NB4 (cell line): ENCODE measurements at regions not wholly inside any gene's neighbourhood (a gene's known extent, or its start where the extent isn't known, plus 50 kb on each side); places are given as distances from the start of the nearest gene placed in this dataset.

ENCODE experiments used
- DNase-seq: peaks from one replicate; pipeline ENCODE4 v3.0.0; 2010; ENCODE audit warnings: low read depth
- H3K4me3 ChIP-seq: one replicate; pipeline ENCODE4 v1.5.1; 2011; ENCODE audit warnings: mild to moderate bottlenecking, low read depth, low read length, moderate library complexity
- MYC ChIP-seq: IDR thresholded peaks from 2 replicates; pipeline ENCODE4 v1.6.1; 2011; ENCODE audit warnings: low read depth, low read length
- POLR2A ChIP-seq: IDR thresholded peaks from 2 replicates; pipeline ENCODE4 v1.6.1; 2011; ENCODE audit warnings: mild to moderate bottlenecking; ENCODE audit not compliant: insufficient read length; ENCODE audit errors: extremely low read depth
- TF ChIP-seq, protein P1 (sequence below): IDR thresholded peaks from 2 replicates; pipeline ENCODE4 v1.6.1; 2011; ENCODE audit warnings: low read depth, low read length
- TF ChIP-seq, protein P2 (sequence below): IDR thresholded peaks from one replicate; pipeline ENCODE4 v1.5.1; 2012; ENCODE audit warnings: low read depth, low read length

DNA sequence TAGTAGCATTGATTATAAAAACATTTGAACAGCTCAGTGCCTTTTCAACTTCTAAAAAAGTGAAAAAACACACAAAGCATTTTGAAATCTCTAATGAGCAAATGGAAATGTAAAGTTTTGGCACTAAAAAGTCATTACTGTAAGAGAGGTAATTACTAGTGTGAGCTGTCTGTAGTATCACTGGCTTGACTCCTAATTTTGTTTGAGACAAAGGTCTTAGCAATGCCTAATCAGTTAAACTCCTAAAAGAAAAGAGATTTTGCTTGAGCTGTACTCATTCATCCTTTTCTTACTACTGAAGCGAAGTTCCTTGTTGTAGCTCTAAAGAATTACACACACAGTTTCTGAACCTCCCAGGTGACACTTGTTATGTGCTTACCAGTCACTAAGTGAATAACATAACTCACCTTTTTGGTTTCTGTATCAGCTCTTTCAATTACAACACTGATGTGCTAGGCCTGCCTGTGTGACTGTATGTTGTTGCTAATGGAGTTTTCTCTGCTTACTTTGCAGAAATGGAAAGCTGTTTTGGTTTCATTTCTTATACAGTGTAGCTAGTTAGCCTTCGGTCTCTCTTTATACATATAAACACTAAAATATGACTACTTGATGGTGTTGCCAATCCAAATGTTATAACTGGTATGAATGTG, 924.4 kb upstream of the TENM4 start:
- no peak for DNase-seq
- TF ChIP-seq, protein P1, sequence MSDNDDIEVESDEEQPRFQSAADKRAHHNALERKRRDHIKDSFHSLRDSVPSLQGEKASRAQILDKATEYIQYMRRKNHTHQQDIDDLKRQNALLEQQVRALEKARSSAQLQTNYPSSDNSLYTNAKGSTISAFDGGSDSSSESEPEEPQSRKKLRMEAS: no peak
- TF ChIP-seq, protein P2, sequence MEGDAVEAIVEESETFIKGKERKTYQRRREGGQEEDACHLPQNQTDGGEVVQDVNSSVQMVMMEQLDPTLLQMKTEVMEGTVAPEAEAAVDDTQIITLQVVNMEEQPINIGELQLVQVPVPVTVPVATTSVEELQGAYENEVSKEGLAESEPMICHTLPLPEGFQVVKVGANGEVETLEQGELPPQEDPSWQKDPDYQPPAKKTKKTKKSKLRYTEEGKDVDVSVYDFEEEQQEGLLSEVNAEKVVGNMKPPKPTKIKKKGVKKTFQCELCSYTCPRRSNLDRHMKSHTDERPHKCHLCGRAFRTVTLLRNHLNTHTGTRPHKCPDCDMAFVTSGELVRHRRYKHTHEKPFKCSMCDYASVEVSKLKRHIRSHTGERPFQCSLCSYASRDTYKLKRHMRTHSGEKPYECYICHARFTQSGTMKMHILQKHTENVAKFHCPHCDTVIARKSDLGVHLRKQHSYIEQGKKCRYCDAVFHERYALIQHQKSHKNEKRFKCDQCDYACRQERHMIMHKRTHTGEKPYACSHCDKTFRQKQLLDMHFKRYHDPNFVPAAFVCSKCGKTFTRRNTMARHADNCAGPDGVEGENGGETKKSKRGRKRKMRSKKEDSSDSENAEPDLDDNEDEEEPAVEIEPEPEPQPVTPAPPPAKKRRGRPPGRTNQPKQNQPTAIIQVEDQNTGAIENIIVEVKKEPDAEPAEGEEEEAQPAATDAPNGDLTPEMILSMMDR: no peak
- TF ChIP-seq POLR2A: no peak
- no peak for TF ChIP-seq MYC
- H3K4me3 ChIP-seq: no peak overlapping the region

DNA sequence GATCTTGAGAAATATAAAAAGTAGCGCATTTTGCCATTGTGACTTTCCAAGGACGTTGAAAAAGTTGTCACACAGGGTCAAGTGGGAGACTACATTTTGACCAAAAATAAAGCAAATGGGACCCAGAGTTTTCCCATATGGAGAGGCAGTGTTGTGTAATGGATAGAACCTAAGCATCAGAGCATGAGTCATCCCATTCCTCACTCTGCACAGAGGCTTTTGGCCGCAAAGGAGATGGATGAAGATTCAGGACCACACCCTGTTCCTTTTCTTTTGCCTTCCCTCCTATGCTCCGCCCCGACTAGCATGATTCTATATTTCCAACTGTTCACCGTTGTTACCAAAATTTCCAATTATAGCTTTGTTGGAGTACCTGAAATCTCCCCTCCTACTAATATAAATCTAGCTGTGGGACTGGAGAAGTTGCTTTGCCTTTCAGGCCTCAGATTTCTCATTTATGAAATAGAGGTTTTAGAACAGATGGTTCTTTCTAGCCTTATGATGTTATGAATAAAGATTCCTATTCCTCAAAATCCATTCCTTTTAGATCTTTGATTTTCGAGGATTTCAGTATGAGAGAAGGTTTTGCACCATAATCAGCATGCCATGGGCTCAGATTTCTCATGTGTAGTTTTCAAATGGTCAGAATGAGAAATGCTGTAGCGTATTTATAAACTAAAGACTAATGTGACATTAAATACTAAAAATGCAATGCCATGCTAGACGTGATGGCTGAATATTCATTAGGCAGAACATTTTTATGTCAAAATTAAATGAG, 921.9 kb upstream of the TENM4 start:
- DNase-seq: no peak
- H3K4me3 ChIP-seq: no peak overlapping the region
- TF ChIP-seq, protein P2: no peak
- TF ChIP-seq, protein P1: no peak
- TF ChIP-seq POLR2A (no peak), MYC (no peak)

DNA sequence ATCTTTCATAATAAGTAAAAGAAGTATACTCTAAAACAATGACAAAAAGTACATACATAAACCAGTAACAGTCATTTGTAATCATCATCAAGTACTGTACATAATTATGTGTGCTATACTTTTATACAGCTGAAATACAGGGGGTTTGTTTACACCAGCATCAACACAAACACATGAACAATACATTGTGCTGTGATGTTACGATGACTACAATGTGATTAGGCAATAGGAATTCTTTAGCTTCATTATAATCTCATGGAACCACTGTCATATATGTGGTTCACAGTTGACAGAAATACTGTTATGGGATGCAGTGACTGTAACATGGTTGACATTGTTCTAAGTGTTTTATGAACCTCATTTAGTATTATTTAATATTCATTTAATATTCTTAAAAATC, 914.4 kb upstream of the TENM4 start:
- DNase-seq: no peak
- no peak overlapping the region for H3K4me3 ChIP-seq
- no peak for TF ChIP-seq POLR2A
- TF ChIP-seq, protein P2: no peak
- TF ChIP-seq, protein P1: no peak
- TF ChIP-seq MYC: no peak

DNA sequence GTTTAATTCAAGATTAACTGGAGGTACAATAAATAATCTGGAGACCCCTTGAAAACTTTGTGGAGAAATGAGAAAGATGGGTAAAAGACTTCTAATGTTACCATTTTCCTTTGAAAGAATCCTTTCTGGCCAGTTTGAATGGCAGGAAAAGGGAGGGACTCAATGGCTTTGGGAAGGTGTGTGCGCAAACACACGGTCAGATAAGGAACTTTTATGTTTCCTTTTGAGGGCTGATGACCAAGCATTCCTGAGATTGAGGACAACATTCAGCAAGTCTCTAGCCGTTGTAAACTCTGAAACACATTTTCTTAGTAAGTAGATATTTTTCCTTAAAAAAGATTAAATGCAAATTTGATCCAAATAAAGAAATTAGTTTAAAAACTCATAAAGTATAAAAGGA, 909.7 kb upstream of the TENM4 start:
- TF ChIP-seq, protein P2: no peak
- no peak for TF ChIP-seq MYC
- TF ChIP-seq POLR2A: no peak
- TF ChIP-seq, protein P1: no peak
- H3K4me3 ChIP-seq: no peak overlapping the region
- no peak for DNase-seq

DNA sequence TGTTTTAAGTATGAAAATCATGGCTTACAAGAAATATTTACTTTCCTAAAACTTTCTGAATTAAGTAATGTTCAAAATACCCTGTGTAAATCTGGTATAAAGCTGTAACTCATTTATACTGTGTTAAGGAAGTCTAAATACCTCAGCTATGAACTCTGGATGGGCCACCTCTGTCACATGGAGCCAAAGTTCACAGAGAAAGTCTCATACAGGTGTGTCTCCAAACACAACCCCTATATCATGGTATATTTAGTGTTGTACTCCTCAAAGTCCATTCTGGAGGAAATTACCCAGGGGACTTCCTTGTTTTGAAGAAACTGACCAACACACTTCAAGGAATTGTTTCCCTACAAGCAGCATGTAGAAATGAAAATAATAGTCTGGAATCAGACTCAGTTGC, 909.2 kb upstream of the TENM4 start:
- TF ChIP-seq, protein P2: no peak
- TF ChIP-seq, protein P1: no peak
- TF ChIP-seq MYC: no peak
- no peak overlapping the region for H3K4me3 ChIP-seq
- no peak for DNase-seq
